ENCODE measurements at regions not wholly inside any gene's neighbourhood (a gene's known extent, or its start where the extent isn't known, plus 50 kb on each side); places are given as distances from the start of the nearest gene placed in this dataset.

GRCh38 chr12:118777504-118777903 lies 203.8 kb upstream of the SRRM4 start (continued):
- TF ChIP-seq REST (IDR thresholded peaks at IDR 0.05; ENCODE audit: unreplicated experiment): no peak
- no peak for TF ChIP-seq ZNF331 (CRISPR knock-in tag; IDR thresholded peaks at IDR 0.05; ENCODE audit: low read depth)
- no peak for TF ChIP-seq ZNF114 (CRISPR knock-in tag; IDR thresholded peaks at IDR 0.05)
- no peak for TF ChIP-seq EZH2phosphoT487 (IDR thresholded peaks at IDR 0.05; ENCODE audit: unreplicated experiment)

- H3K9me3 Mint-ChIP-seq: peaks cover 10% of the 10 kb centered on the region; the same call in 2 of the 3 replicates
- peaks cover 19% of the 10 kb centered on the region; the same call in 1 of the 2 replicates for H3K27me3 ChIP-seq (ENCODE audit: insufficient read depth)
- TF ChIP-seq EZH2phosphoT487 (IDR thresholded peaks at IDR 0.05; ENCODE audit: unreplicated experiment): no peak
- no peak for TF ChIP-seq ETS1 (IDR thresholded peaks at IDR 0.05)
- TF ChIP-seq STAT1 (IDR thresholded peaks at IDR 0.05; ENCODE audit: unreplicated experiment): no peak
- TF ChIP-seq EZH2 (IDR thresholded peaks at IDR 0.05; ENCODE audit: low read depth, unreplicated experiment): no peak
- TF ChIP-seq REST (IDR thresholded peaks at IDR 0.05; ENCODE audit: unreplicated experiment): no peak
- no peak for TF ChIP-seq ZNF114 (CRISPR knock-in tag; IDR thresholded peaks at IDR 0.05)
- no peak for TF ChIP-seq CREB1 (CRISPR knock-in tag; IDR thresholded peaks at IDR 0.05; ENCODE audit: low read depth)
- TF ChIP-seq CTCF (conservative IDR thresholded peaks at IDR 0.05; ENCODE audit: low read depth in 2 of 2): no peak
- TF ChIP-seq POLR2AphosphoS5 (IDR thresholded peaks at IDR 0.05; ENCODE audit: low read depth): no peak
- no peak for TF ChIP-seq NANOG (IDR thresholded peaks at IDR 0.05; ENCODE audit: borderline replicate concordance)
- TF ChIP-seq ZNF331 (CRISPR knock-in tag; IDR thresholded peaks at IDR 0.05; ENCODE audit: low read depth): no peak
- no peak for TF ChIP-seq JUNB (IDR thresholded peaks at IDR 0.05; ENCODE audit: unreplicated experiment)
Measured at GRCh38 chr12:118778077-118778476, 203.3 kb upstream of the SRRM4 start.

More at GRCh38 chr12:118778077-118778476, 203.3 kb upstream of the SRRM4 start:
- Histone ChIP-seq H3K4me2 (no peak overlapping the region), H3K36me3 (ENCODE audit: insufficient read depth) (no peaks in the 10 kb centered on the region), H4K20me1 (replicated peaks; ENCODE audit: insufficient read depth) (no peaks in the 10 kb centered on the region), H3K27ac (ENCODE audit: low read depth) (no peak overlapping the region), H3K79me2 (replicated peaks; ENCODE audit: insufficient read depth) (no peaks in the 10 kb centered on the region), H3K9me2 (ENCODE audit: insufficient read depth) (no peaks in the 10 kb centered on the region; the same call in 1 of the 2 replicates), H2AFZ (no peak overlapping the region), H3K4me3 (no peak overlapping the region), H3F3A (replicated peaks; ENCODE audit: low read depth) (no peaks in the 10 kb centered on the region), H3K4me1 (ENCODE audit: insufficient read depth) (peaks cover 22% of the 10 kb centered on the region)
- Mint-ChIP-seq H3K4me3 (no peak overlapping the region), H3K4me1 (peaks cover 30% of the 10 kb centered on the region), H3K27me3 (ENCODE audit: insufficient read depth, low read depth, poor library complexity) (peaks cover 17% of the 10 kb centered on the region), H3K27ac (no peak overlapping the region), H3K36me3 (ENCODE audit: low read depth) (no peaks in the 10 kb centered on the region; the same call in 2 of the 3 replicates)
- DNase-seq (ENCODE audit: low spot score): no peak
- no peak for ATAC-seq

Measured in GM23338 (cell line).